ENCODE measurements at regions not wholly inside any gene's neighbourhood (a gene's known extent, or its start where the extent isn't known, plus 50 kb on each side); places are given as distances from the start of the nearest gene placed in this dataset.
A peak's percentile ranks its signal among the peaks of the same experiment; 100 is the strongest.

DNA sequence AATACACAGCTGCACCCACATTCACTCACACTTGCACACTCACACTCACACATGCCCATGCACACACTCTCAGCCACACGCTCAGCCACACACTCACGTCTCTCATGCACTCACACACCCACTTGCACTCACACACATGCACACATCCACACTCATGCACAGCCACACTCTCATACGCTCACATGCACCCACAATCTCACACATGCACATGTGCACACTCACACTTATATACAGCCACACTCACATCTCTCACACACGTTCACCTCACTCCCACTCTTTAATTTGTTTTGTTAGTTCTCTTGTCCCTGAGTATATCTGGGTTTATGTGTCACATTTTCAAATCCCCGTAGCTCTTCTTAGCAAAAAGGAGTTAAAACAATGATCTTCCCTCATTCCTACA lies 114.9 kb downstream of the LRATD1 start:
- no peak for DNase-seq (ENCODE audit: low read depth in 4 of 6, low spot score in 6 of 6)
- no peaks in the 10 kb centered on the region for H3K4me1 ChIP-seq (ENCODE audit: control insufficient read depth, insufficient read depth, low read length)
- WGBS (ENCODE audit: insufficient coverage): 94% methylated on average over 3 of the region's 5 CpGs
- H3K4me3 ChIP-seq (ENCODE audit: low read depth, low read length): no peak overlapping the region
- H3K27me3 ChIP-seq (ENCODE audit: control insufficient read depth, insufficient read depth, low read length): no peaks in the 10 kb centered on the region
- no peak overlapping the region for H3K27ac ChIP-seq (ENCODE audit: low read depth, low read length)
- H3K9me3 ChIP-seq (ENCODE audit: control insufficient read depth, insufficient read depth, low read length): no peaks in the 10 kb centered on the region
- no peaks in the 10 kb centered on the region for H3K36me3 ChIP-seq (ENCODE audit: control insufficient read depth, insufficient read depth, low read length)

DNA sequence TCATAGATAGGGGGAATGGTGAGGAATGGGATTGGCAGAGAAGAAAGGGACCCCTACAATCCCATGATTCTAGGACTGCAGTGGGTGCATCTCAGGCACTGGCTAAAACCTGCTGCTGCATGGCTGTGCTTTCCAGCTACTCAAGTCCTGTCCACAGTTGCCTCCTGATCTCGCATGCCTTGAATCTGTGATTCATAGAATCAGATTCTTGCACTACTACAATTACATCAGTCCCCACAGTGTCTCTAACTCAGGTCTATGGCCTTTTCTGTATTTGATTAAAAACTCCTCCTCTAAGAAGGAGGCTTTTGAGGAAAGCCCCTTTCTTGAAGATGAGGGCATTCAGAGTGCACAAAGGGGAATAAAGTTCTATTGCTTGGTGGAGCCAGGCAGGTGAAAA lies 117.4 kb downstream of the LRATD1 start:
- no CpG with 5 or more reads among the region's 1 CpG for WGBS (ENCODE audit: insufficient coverage)
- no peaks in the 10 kb centered on the region for H3K9me3 ChIP-seq (ENCODE audit: control insufficient read depth, insufficient read depth, low read length)
- no peak overlapping the region for H3K27ac ChIP-seq (ENCODE audit: low read depth, low read length)

GRCh38 chr2:14750433-14750832 lies 117.9 kb downstream of the LRATD1 start:
- 92% methylated on average over 2 of the region's 5 CpGs for WGBS (ENCODE audit: insufficient coverage)
- no peaks in the 10 kb centered on the region for H3K36me3 ChIP-seq (ENCODE audit: control insufficient read depth, insufficient read depth, low read length)
- DNase-seq (ENCODE audit: low read depth in 4 of 6, low spot score in 6 of 6): no peak
- no peaks in the 10 kb centered on the region for H3K27me3 ChIP-seq (ENCODE audit: control insufficient read depth, insufficient read depth, low read length)
- no peak overlapping the region for H3K27ac ChIP-seq (ENCODE audit: low read depth, low read length)
- H3K4me3 ChIP-seq (ENCODE audit: low read depth, low read length): no peak overlapping the region
- H3K4me1 ChIP-seq (ENCODE audit: control insufficient read depth, insufficient read depth, low read length): no peaks in the 10 kb centered on the region
- no peaks in the 10 kb centered on the region for H3K9me3 ChIP-seq (ENCODE audit: control insufficient read depth, insufficient read depth, low read length)

More for the DNA sequence above, 117.4 kb downstream of the LRATD1 start:
- no peak for DNase-seq (ENCODE audit: low read depth in 4 of 6, low spot score in 6 of 6)
- Histone ChIP-seq H3K4me3 (ENCODE audit: low read depth, low read length) (no peak overlapping the region), H3K4me1 (ENCODE audit: control insufficient read depth, insufficient read depth, low read length) (no peaks in the 10 kb centered on the region), H3K27me3 (ENCODE audit: control insufficient read depth, insufficient read depth, low read length) (no peaks in the 10 kb centered on the region), H3K36me3 (ENCODE audit: control insufficient read depth, insufficient read depth, low read length) (no peaks in the 10 kb centered on the region)

DNA sequence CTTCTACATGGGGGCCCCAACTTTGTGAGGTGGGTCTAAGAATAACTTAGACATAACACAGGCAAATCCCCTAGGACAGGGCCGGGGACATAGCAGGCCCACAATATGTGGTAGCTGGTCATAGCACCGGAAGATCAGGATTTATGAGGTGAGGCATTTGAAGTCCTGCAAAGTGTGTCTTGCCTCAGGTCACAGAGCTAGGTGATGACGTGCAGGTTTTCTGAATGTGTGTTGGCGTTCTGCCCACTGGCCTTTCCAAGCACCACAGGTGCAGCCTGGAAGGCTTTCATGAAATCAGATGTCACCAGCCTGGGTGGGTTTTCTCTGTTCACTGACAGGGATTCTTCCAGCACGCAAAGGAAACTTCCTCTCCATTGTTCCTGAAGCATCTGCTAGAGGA lies 119.1 kb downstream of the LRATD1 start:
- H3K4me1 ChIP-seq (ENCODE audit: control insufficient read depth, insufficient read depth, low read length): no peaks in the 10 kb centered on the region
- H3K27me3 ChIP-seq (ENCODE audit: control insufficient read depth, insufficient read depth, low read length): no peaks in the 10 kb centered on the region
- no peak overlapping the region for H3K27ac ChIP-seq (ENCODE audit: low read depth, low read length)
- H3K4me3 ChIP-seq (ENCODE audit: low read depth, low read length): no peak overlapping the region
- 96% methylated on average over 5 of the region's 5 CpGs for WGBS (ENCODE audit: insufficient coverage)
- DNase-seq (ENCODE audit: low read depth in 4 of 6, low spot score in 6 of 6): no peak
- no peaks in the 10 kb centered on the region for H3K9me3 ChIP-seq (ENCODE audit: control insufficient read depth, insufficient read depth, low read length)
- no peaks in the 10 kb centered on the region for H3K36me3 ChIP-seq (ENCODE audit: control insufficient read depth, insufficient read depth, low read length)

GRCh38 chr2:14752295-14752694 lies 119.8 kb downstream of the LRATD1 start:
- no peaks in the 10 kb centered on the region for H3K4me1 ChIP-seq (ENCODE audit: control insufficient read depth, insufficient read depth, low read length)
- H3K4me3 ChIP-seq (ENCODE audit: low read depth, low read length): no peak overlapping the region
- H3K27me3 ChIP-seq (ENCODE audit: control insufficient read depth, insufficient read depth, low read length): no peaks in the 10 kb centered on the region
- H3K9me3 ChIP-seq (ENCODE audit: control insufficient read depth, insufficient read depth, low read length): no peaks in the 10 kb centered on the region
- 40% methylated on average over 1 of the region's 3 CpGs for WGBS (ENCODE audit: insufficient coverage)
- H3K36me3 ChIP-seq (ENCODE audit: control insufficient read depth, insufficient read depth, low read length): no peaks in the 10 kb centered on the region
- peak in 1 of 6 donors; percentile 4 for DNase-seq (ENCODE audit: low read depth in 4 of 6, low spot score in 6 of 6)
- H3K27ac ChIP-seq (ENCODE audit: low read depth, low read length): no peak overlapping the region

- no peaks in the 10 kb centered on the region for H3K36me3 ChIP-seq (ENCODE audit: control insufficient read depth, insufficient read depth, low read length)
- H3K27ac ChIP-seq (ENCODE audit: low read depth, low read length): no peak overlapping the region
- no peak overlapping the region for H3K4me3 ChIP-seq (ENCODE audit: low read depth, low read length)
- 89% methylated on average over 1 of the region's 3 CpGs for WGBS (ENCODE audit: insufficient coverage)
- H3K27me3 ChIP-seq (ENCODE audit: control insufficient read depth, insufficient read depth, low read length): no peaks in the 10 kb centered on the region
- no peak for DNase-seq (ENCODE audit: low read depth in 4 of 6, low spot score in 6 of 6)
- peaks cover 3% of the 10 kb centered on the region for H3K4me1 ChIP-seq (ENCODE audit: control insufficient read depth, insufficient read depth, low read length)
- H3K9me3 ChIP-seq (ENCODE audit: control insufficient read depth, insufficient read depth, low read length): no peaks in the 10 kb centered on the region
Observed at GRCh38 chr2:14756122-14756541, 123.6 kb downstream of the LRATD1 start.

- WGBS (ENCODE audit: insufficient coverage): 93% methylated on average over 7 of the region's 10 CpGs
- no peak overlapping the region for H3K4me3 ChIP-seq (ENCODE audit: low read depth, low read length)
- peaks cover 3% of the 10 kb centered on the region for H3K4me1 ChIP-seq (ENCODE audit: control insufficient read depth, insufficient read depth, low read length)
- no peaks in the 10 kb centered on the region for H3K36me3 ChIP-seq (ENCODE audit: control insufficient read depth, insufficient read depth, low read length)
- DNase-seq (ENCODE audit: low read depth in 4 of 6, low spot score in 6 of 6): no peak
- H3K9me3 ChIP-seq (ENCODE audit: control insufficient read depth, insufficient read depth, low read length): no peaks in the 10 kb centered on the region
- H3K27me3 ChIP-seq (ENCODE audit: control insufficient read depth, insufficient read depth, low read length): no peaks in the 10 kb centered on the region
- no peak overlapping the region for H3K27ac ChIP-seq (ENCODE audit: low read depth, low read length)
Observed at GRCh38 chr2:14756981-14757657, 124.6 kb downstream of the LRATD1 start.

DNA sequence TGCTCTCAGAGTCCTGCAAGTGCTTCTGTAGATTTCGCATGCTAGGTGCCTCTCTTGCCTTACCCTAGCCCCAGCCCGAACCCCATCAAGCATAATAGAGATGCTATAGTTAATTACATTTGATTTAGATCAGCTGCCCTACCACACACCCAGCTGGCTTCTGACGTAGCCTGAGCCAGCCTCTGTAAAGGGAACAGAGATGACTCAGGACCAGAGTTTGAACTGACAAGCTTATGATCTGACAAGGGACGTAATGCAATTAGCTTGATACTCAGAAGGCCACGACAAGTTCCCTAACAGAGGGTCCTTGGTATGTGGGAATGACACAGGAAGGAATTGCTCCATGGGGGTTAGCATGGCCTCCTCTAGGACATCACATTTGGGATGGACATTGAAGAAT lies 126.6 kb downstream of the LRATD1 start:
- Histone ChIP-seq H3K4me1 (ENCODE audit: control insufficient read depth, insufficient read depth, low read length) (peaks cover 3% of the 10 kb centered on the region), H3K27me3 (ENCODE audit: control insufficient read depth, insufficient read depth, low read length) (no peaks in the 10 kb centered on the region), H3K36me3 (ENCODE audit: control insufficient read depth, insufficient read depth, low read length) (no peaks in the 10 kb centered on the region), H3K4me3 (ENCODE audit: low read depth, low read length) (no peak overlapping the region), H3K9me3 (ENCODE audit: control insufficient read depth, insufficient read depth, low read length) (no peaks in the 10 kb centered on the region), H3K27ac (ENCODE audit: low read depth, low read length) (no peak overlapping the region)
- 84% methylated on average over 3 of the region's 5 CpGs for WGBS (ENCODE audit: insufficient coverage)
- no peak for DNase-seq (ENCODE audit: low read depth in 4 of 6, low spot score in 6 of 6)

DNA sequence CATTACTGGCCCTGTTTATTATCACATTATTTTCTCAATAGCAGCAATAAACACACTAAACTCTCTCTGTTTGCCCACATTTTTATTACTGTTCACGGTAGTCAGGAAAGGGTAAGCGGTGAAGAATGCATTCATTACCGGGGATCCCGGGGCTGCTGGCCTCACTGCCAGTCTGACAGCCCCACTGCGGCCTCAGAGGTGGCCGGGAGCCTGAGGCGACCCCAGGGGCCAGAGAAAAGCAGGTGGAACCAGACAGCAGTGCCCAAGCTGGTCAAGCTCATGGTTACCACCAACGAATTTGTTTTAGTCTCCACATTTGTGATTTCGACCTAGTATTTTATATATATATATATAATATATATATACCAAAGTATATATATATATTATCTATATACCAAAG lies 127.7 kb downstream of the LRATD1 start:
- H3K27ac ChIP-seq (ENCODE audit: low read depth, low read length): no peak overlapping the region
- H3K27me3 ChIP-seq (ENCODE audit: control insufficient read depth, insufficient read depth, low read length): no peaks in the 10 kb centered on the region
- H3K9me3 ChIP-seq (ENCODE audit: control insufficient read depth, insufficient read depth, low read length): no peaks in the 10 kb centered on the region
- no peaks in the 10 kb centered on the region for H3K36me3 ChIP-seq (ENCODE audit: control insufficient read depth, insufficient read depth, low read length)
- H3K4me1 ChIP-seq (ENCODE audit: control insufficient read depth, insufficient read depth, low read length): peaks cover 3% of the 10 kb centered on the region
- 69% methylated on average over 6 of the region's 9 CpGs for WGBS (ENCODE audit: insufficient coverage)
- no peak overlapping the region for H3K4me3 ChIP-seq (ENCODE audit: low read depth, low read length)
- DNase-seq (ENCODE audit: low read depth in 4 of 6, low spot score in 6 of 6): no peak

GRCh38 chr2:14761118-14761517 lies 128.6 kb downstream of the LRATD1 start:
- no peaks in the 10 kb centered on the region for H3K27me3 ChIP-seq (ENCODE audit: control insufficient read depth, insufficient read depth, low read length)
- H3K4me3 ChIP-seq (ENCODE audit: low read depth, low read length): no peak overlapping the region
- H3K36me3 ChIP-seq (ENCODE audit: control insufficient read depth, insufficient read depth, low read length): no peaks in the 10 kb centered on the region
- 80% methylated on average over 5 of the region's 11 CpGs for WGBS (ENCODE audit: insufficient coverage)
- peaks cover 3% of the 10 kb centered on the region for H3K4me1 ChIP-seq (ENCODE audit: control insufficient read depth, insufficient read depth, low read length)
- no peak overlapping the region for H3K27ac ChIP-seq (ENCODE audit: low read depth, low read length)
- H3K9me3 ChIP-seq (ENCODE audit: control insufficient read depth, insufficient read depth, low read length): no peaks in the 10 kb centered on the region
- peak in 1 of 6 donors; percentile 80 for DNase-seq (ENCODE audit: low read depth in 4 of 6, low spot score in 6 of 6)

Measured in spinal cord (tissue), 9 donors.